ENCODE measurements at regions not wholly inside any gene's neighbourhood (a gene's known extent, or its start where the extent isn't known, plus 50 kb on each side); places are given as distances from the start of the nearest gene placed in this dataset.

- DNase-seq (ENCODE audit: low read depth in 2 of 2), result no peak
Measured at GRCh38 chr20:11207749-11208502, 534.1 kb upstream of the JAG1 start.

GRCh38 chr20:11210611-11211010 lies 536.8 kb upstream of the JAG1 start:
- no peak for DNase-seq (ENCODE audit: low read depth in 2 of 2)

- no peak for DNase-seq (ENCODE audit: low read depth in 2 of 2)
Measured at GRCh38 chr20:11212272-11212671, 538.5 kb upstream of the JAG1 start.

GRCh38 chr20:11212902-11213301 lies 539.1 kb upstream of the JAG1 start:
- no peak for DNase-seq (ENCODE audit: low read depth in 2 of 2)

- DNase-seq (ENCODE audit: low read depth in 2 of 2), result no peak
Measured at GRCh38 chr20:11214256-11214840, 540.5 kb upstream of the JAG1 start.

- no peak for DNase-seq (ENCODE audit: low read depth in 2 of 2)
Measured at GRCh38 chr20:11216451-11217314, 542.9 kb upstream of the JAG1 start.

- no peak for DNase-seq (ENCODE audit: low read depth in 2 of 2)
Measured at GRCh38 chr20:11217326-11218172, 543.8 kb upstream of the JAG1 start.

- no peak for DNase-seq (ENCODE audit: low read depth in 2 of 2)
Measured at GRCh38 chr20:11218173-11218680, 544.4 kb upstream of the JAG1 start.

- no peak for DNase-seq (ENCODE audit: low read depth in 2 of 2)
Measured at GRCh38 chr20:11219192-11219591, 545.4 kb upstream of the JAG1 start.

GRCh38 chr20:11221046-11221445 lies 547.2 kb upstream of the JAG1 start:
- no peak for DNase-seq (ENCODE audit: low read depth in 2 of 2)

GRCh38 chr20:11222243-11222642 lies 548.4 kb upstream of the JAG1 start:
- DNase-seq (ENCODE audit: low read depth in 2 of 2), result no peak

- DNase-seq (ENCODE audit: low read depth in 2 of 2), result no peak
Measured at GRCh38 chr20:11227602-11228001, 553.8 kb upstream of the JAG1 start.

- DNase-seq (ENCODE audit: low read depth in 2 of 2), result no peak
Measured at GRCh38 chr20:11229772-11230171, 556.0 kb upstream of the JAG1 start.

GRCh38 chr20:11230999-11231398 lies 557.2 kb upstream of the JAG1 start:
- DNase-seq (ENCODE audit: low read depth in 2 of 2), result no peak

GRCh38 chr20:11231742-11232648 lies 558.2 kb upstream of the JAG1 start:
- no peak for DNase-seq (ENCODE audit: low read depth in 2 of 2)

GRCh38 chr20:11232896-11233295 lies 559.1 kb upstream of the JAG1 start:
- DNase-seq (ENCODE audit: low read depth in 2 of 2), result no peak

- no peak for DNase-seq (ENCODE audit: low read depth in 2 of 2)
Measured at GRCh38 chr20:11234181-11234580, 560.4 kb upstream of the JAG1 start.

GRCh38 chr20:11234608-11235007 lies 560.8 kb upstream of the JAG1 start:
- DNase-seq (ENCODE audit: low read depth in 2 of 2), result no peak

- DNase-seq (ENCODE audit: low read depth in 2 of 2), result no peak
Measured at GRCh38 chr20:11235058-11235457, 561.3 kb upstream of the JAG1 start.

- DNase-seq (ENCODE audit: low read depth in 2 of 2), result no peak
Measured at GRCh38 chr20:11242320-11242719, 568.5 kb upstream of the JAG1 start.

- DNase-seq (ENCODE audit: low read depth in 2 of 2), result no peak
Measured at GRCh38 chr20:11245431-11245830, 571.6 kb upstream of the JAG1 start.
